ENCODE measurements at regions not wholly inside any gene's neighbourhood (a gene's known extent, or its start where the extent isn't known, plus 50 kb on each side); places are given as distances from the start of the nearest gene placed in this dataset.
"Not testable (repeated sequence)": the region's sequence is repeated elsewhere in the genome, so short reads cannot be mapped to it uniquely, and the experiment has no call there.

- DNase-seq: no peak
Observed at GRCh38 chr6:112591329-112591728, 244.2 kb downstream of the RFPL4B start.

- no peak for DNase-seq
Observed at GRCh38 chr6:112592159-112592558, 245.0 kb downstream of the RFPL4B start.

GRCh38 chr6:112594886-112595594 is 247.9 kb downstream of the RFPL4B start:
- DNase-seq: no peak

GRCh38 chr6:112595841-112596240 is 248.7 kb downstream of the RFPL4B start:
- DNase-seq: no peak

GRCh38 chr6:112597176-112597575 is 250.0 kb downstream of the RFPL4B start:
- no peak for DNase-seq

- no peak for DNase-seq
Observed at GRCh38 chr6:112600168-112600567, 253.0 kb downstream of the RFPL4B start.

GRCh38 chr6:112603726-112604125 is 256.6 kb downstream of the RFPL4B start:
- no peak for DNase-seq

GRCh38 chr6:112606656-112607435 is 259.7 kb downstream of the RFPL4B start:
- DNase-seq: no peak

- not testable (repeated sequence) for DNase-seq
Observed at GRCh38 chr6:112608925-112609324, 261.8 kb downstream of the RFPL4B start.

GRCh38 chr6:112613410-112613809 is 266.3 kb downstream of the RFPL4B start:
- no peak for DNase-seq

- no peak for DNase-seq
Observed at GRCh38 chr6:112618849-112619248, 271.7 kb downstream of the RFPL4B start.

- DNase-seq: no peak
Observed at GRCh38 chr6:112620812-112621569, 273.9 kb downstream of the RFPL4B start.

- DNase-seq: no peak
Observed at GRCh38 chr6:112622036-112622435, 274.9 kb downstream of the RFPL4B start.

- no peak for DNase-seq
Observed at GRCh38 chr6:112626468-112627082, 279.4 kb downstream of the RFPL4B start.

GRCh38 chr6:112634376-112634775 is 287.2 kb downstream of the RFPL4B start:
- DNase-seq: no peak

- no peak for DNase-seq
Observed at GRCh38 chr6:112636650-112637262, 289.6 kb downstream of the RFPL4B start.

GRCh38 chr6:112639391-112639831 is 292.3 kb downstream of the RFPL4B start:
- DNase-seq: no peak

GRCh38 chr6:112640891-112641290 is 293.8 kb downstream of the RFPL4B start:
- no peak for DNase-seq

- DNase-seq: no peak
Observed at GRCh38 chr6:112649853-112650252, 302.7 kb downstream of the RFPL4B start.

- no peak for DNase-seq
Observed at GRCh38 chr6:112651239-112651638, 304.1 kb downstream of the RFPL4B start.

GRCh38 chr6:112659912-112660311 is 312.8 kb downstream of the RFPL4B start:
- no peak for DNase-seq

GRCh38 chr6:112660626-112661025 is 313.5 kb downstream of the RFPL4B start:
- peak; percentile 71 for DNase-seq

- no peak for DNase-seq
Observed at GRCh38 chr6:112663698-112664097, 316.6 kb downstream of the RFPL4B start.

Measured in islet precursor cell (in vitro differentiated cells).